Upper lobe of left lung (tissue), 6 donors: ENCODE measurements at regions not wholly inside any gene's neighbourhood (a gene's known extent, or its start where the extent isn't known, plus 50 kb on each side); places are given as distances from the start of the nearest gene placed in this dataset.

ENCODE experiments used
- ATAC-seq, 2 donors: fragments of 200-7000 bp; cut with Tn5 transposase; one replicate each; pipeline ENCODE4 v1.9.1; 2022; ENCODE audit warnings: mild to moderate bottlenecking in 2 of 2, moderate library complexity in 2 of 2; ENCODE audit not compliant: low FRiP score in 2 of 2
- DNase-seq, 2 donors: peaks; one replicate each; pipeline ENCODE4 v3.0.0-alpha.2; 2019 to 2020
- H3K27ac ChIP-seq, 4 donors: fragments of 200-600 bp; sonication (generic); one replicate each; pipeline ENCODE4 v1.5.1; 2016 to 2019
- H3K27me3 ChIP-seq, 4 donors: fragments of 200-600 bp; sonication (generic); one replicate each; pipeline ENCODE4 v1.5.1; 2017 to 2019
- H3K36me3 ChIP-seq, 4 donors: fragments of 200-600 bp; sonication (generic); one replicate each; pipeline ENCODE4 v1.5.1; 2016 to 2019
- H3K4me1 ChIP-seq, 4 donors: fragments of 200-600 bp; sonication (generic); one replicate each; pipeline ENCODE4 v1.5.1; 2018 to 2019
- H3K4me3 ChIP-seq, 4 donors: fragments of 200-600 bp; sonication (generic); one replicate each; pipeline ENCODE4 v1.5.1; 2017 to 2019; ENCODE audit warnings: mild to moderate bottlenecking in 2 of 4, moderate library complexity in 1 of 4
- H3K9me3 ChIP-seq, 4 donors: fragments of 200-600 bp; sonication (generic); one replicate each; pipeline ENCODE4 v1.5.1; 2018 to 2019
- CTCF ChIP-seq, 6 experiments: fragments of 450-650 bp in 4 of 6; fragments of 200-600 bp in 2 of 6; sonication (generic) in 2 of 6; IDR thresholded peaks; one replicate each; pipeline ENCODE4 v1.5.1; 2016 to 2019; ENCODE audit warnings: antibody characterized with exemption in 6 of 6
- EP300 ChIP-seq, 4 donors: sonication (generic); formaldehyde crosslinking; IDR thresholded peaks; one replicate each; pipeline ENCODE4 v1.5.1; 2017; ENCODE audit warnings: antibody characterized with exemption in 4 of 4, control low read depth in 2 of 4
- POLR2A ChIP-seq, 4 donors: fragments of 450-650 bp; IDR thresholded peaks; one replicate each; pipeline ENCODE4 v1.5.1; 2016 to 2017; ENCODE audit warnings: antibody characterized with exemption in 4 of 4, mild to moderate bottlenecking in 2 of 4
- POLR2AphosphoS5 ChIP-seq, 2 donors: sonication (generic); formaldehyde crosslinking; IDR thresholded peaks; one replicate each; pipeline ENCODE4 v1.5.1; 2017; ENCODE audit warnings: antibody characterized with exemption in 2 of 2
- WGBS, 2 donors: methylation state at CpG; one replicate each; pipeline ENCODE4 v1.1.5; 2017 to 2018; 5-methylcytosine and 5-hydroxymethylcytosine counted together
- donor health status: DM: no; HTN: no; CAD: no; lungs with moderate emphysema.
- donor health status: DM: no; HTN: yes; CAD: no; lungs with severe emphysema.

GRCh38 chr3:55244247-55244646, 242.9 kb downstream of the WNT5A start:
- DNase-seq (peak in 1 of 2 donors; percentile 34), ATAC-seq (no peak)
- no peak overlapping the region for H3K27ac ChIP-seq
- H3K27me3 ChIP-seq: no peaks in the 10 kb centered on the region
- peaks cover 0 to 4% (median 0%) of the 10 kb centered on the region in 4 donors for H3K9me3 ChIP-seq
- 47 to 58% methylated on average over 1 of the region's 1 CpG for WGBS, 2 donors
- no peak for TF ChIP-seq CTCF (IDR thresholded peaks at IDR 0.05)
- TF ChIP-seq EP300 (IDR thresholded peaks at IDR 0.05): no peak
- no peak for TF ChIP-seq POLR2AphosphoS5 (IDR thresholded peaks at IDR 0.05)
- no peak for TF ChIP-seq POLR2A (IDR thresholded peaks at IDR 0.05)
- H3K4me1 ChIP-seq: no peaks in the 10 kb centered on the region
- no peaks in the 10 kb centered on the region for H3K36me3 ChIP-seq
- H3K4me3 ChIP-seq: no peak overlapping the region

GRCh38 chr3:55243678-55244077, 243.4 kb downstream of the WNT5A start:
- ATAC-seq (no peak), DNase-seq (no peak)
- no peak overlapping the region for H3K27ac ChIP-seq
- H3K27me3 ChIP-seq: no peaks in the 10 kb centered on the region
- H3K9me3 ChIP-seq: no peaks in the 10 kb centered on the region
- no peaks in the 10 kb centered on the region for H3K4me1 ChIP-seq
- H3K36me3 ChIP-seq: no peaks in the 10 kb centered on the region
- TF ChIP-seq CTCF (IDR thresholded peaks at IDR 0.05): no peak
- TF ChIP-seq EP300 (IDR thresholded peaks at IDR 0.05): no peak
- no peak for TF ChIP-seq POLR2AphosphoS5 (IDR thresholded peaks at IDR 0.05)
- no peak for TF ChIP-seq POLR2A (IDR thresholded peaks at IDR 0.05)
- 66 to 75% methylated on average over 9 of the region's 9 CpGs for WGBS, 2 donors
- no peak overlapping the region for H3K4me3 ChIP-seq

GRCh38 chr3:55242921-55243320, 244.2 kb downstream of the WNT5A start:
- Histone ChIP-seq H3K27ac (no peak overlapping the region), H3K9me3 (no peaks in the 10 kb centered on the region), H3K36me3 (no peaks in the 10 kb centered on the region), H3K4me3 (no peak overlapping the region), H3K27me3 (no peaks in the 10 kb centered on the region), H3K4me1 (no peaks in the 10 kb centered on the region)
- ATAC-seq (no peak), DNase-seq (no peak)
- TF ChIP-seq EP300 (IDR thresholded peaks at IDR 0.05) (no peak), POLR2AphosphoS5 (IDR thresholded peaks at IDR 0.05) (no peak), POLR2A (IDR thresholded peaks at IDR 0.05) (no peak), CTCF (IDR thresholded peaks at IDR 0.05) (no peak)
- 59% methylated on average over 4 of the region's 4 CpGs for WGBS, 2 donors

- no peak overlapping the region for H3K4me3 ChIP-seq
- ATAC-seq (no peak), DNase-seq (no peak)
- no peaks in the 10 kb centered on the region for H3K9me3 ChIP-seq
- H3K27ac ChIP-seq: no peak overlapping the region
- no peaks in the 10 kb centered on the region for H3K27me3 ChIP-seq
- TF ChIP-seq POLR2A (IDR thresholded peaks at IDR 0.05) (no peak), CTCF (IDR thresholded peaks at IDR 0.05) (no peak), POLR2AphosphoS5 (IDR thresholded peaks at IDR 0.05) (no peak), EP300 (IDR thresholded peaks at IDR 0.05) (no peak)
- H3K4me1 ChIP-seq: no peaks in the 10 kb centered on the region
- H3K36me3 ChIP-seq: no peaks in the 10 kb centered on the region
- 85 to 87% methylated on average over 3 of the region's 3 CpGs for WGBS, 2 donors
These were observed 246.0 kb downstream of the WNT5A start for GRCh38 chr3:55241098-55241497.

- Histone ChIP-seq H3K36me3 (no peaks in the 10 kb centered on the region), H3K27me3 (no peaks in the 10 kb centered on the region), H3K4me3 (no peak overlapping the region), H3K9me3 (no peaks in the 10 kb centered on the region), H3K27ac (no peak overlapping the region), H3K4me1 (no peaks in the 10 kb centered on the region)
- TF ChIP-seq EP300 (IDR thresholded peaks at IDR 0.05) (no peak), CTCF (IDR thresholded peaks at IDR 0.05) (no peak), POLR2AphosphoS5 (IDR thresholded peaks at IDR 0.05) (no peak), POLR2A (IDR thresholded peaks at IDR 0.05) (no peak)
- DNase-seq: no peak
- no peak for ATAC-seq
These were observed 251.7 kb downstream of the WNT5A start for GRCh38 chr3:55235416-55235815.
